H9 (cell line): ENCODE measurements at regions not wholly inside any gene's neighbourhood (a gene's known extent, or its start where the extent isn't known, plus 50 kb on each side); places are given as distances from the start of the nearest gene placed in this dataset.

Source experiments
- DNase-seq: peaks from one replicate; pipeline ENCODE4 v3.0.0-alpha.2; 2017
- H2AFZ ChIP-seq: one replicate; pipeline ENCODE4 v1.6.1; 2013; ENCODE audit warnings: mild to moderate bottlenecking, low read length, control low read depth, moderate library complexity
- H2AK5ac ChIP-seq: 2 replicates; pipeline ENCODE4 v1.6.1; 2013; ENCODE audit warnings: low read length, control low read depth, mixed read lengths; ENCODE audit not compliant: insufficient read length
- H2BK120ac ChIP-seq: one replicate; pipeline ENCODE4 v1.6.1; 2013; ENCODE audit warnings: low read depth, mild to moderate bottlenecking, low read length, control low read depth, inconsistent platforms; ENCODE audit not compliant: poor library complexity, severe bottlenecking
- H2BK12ac ChIP-seq: 2 replicates; pipeline ENCODE4 v1.6.1; 2013; ENCODE audit warnings: low read length, control low read depth, mixed read lengths, low read depth; ENCODE audit not compliant: insufficient read length
- H2BK15ac ChIP-seq: 2 replicates; pipeline ENCODE4 v1.6.1; 2013; ENCODE audit warnings: low read depth, low read length, control low read depth
- H2BK20ac ChIP-seq: one replicate; pipeline ENCODE4 v1.6.1; 2013; ENCODE audit warnings: low read depth, mild to moderate bottlenecking, low read length, control low read depth, inconsistent platforms; ENCODE audit not compliant: poor library complexity, severe bottlenecking
- H2BK5ac ChIP-seq: 2 replicates; pipeline ENCODE4 v1.6.1; 2013; ENCODE audit warnings: low read length, control low read depth, mixed read lengths; ENCODE audit not compliant: insufficient read length
- H3K14ac ChIP-seq: 2 replicates; pipeline ENCODE4 v1.6.1; 2013; ENCODE audit warnings: low read length, control low read depth; ENCODE audit not compliant: insufficient read depth
- H3K18ac ChIP-seq: 2 replicates; pipeline ENCODE4 v1.6.1; 2013; ENCODE audit warnings: low read depth, mild to moderate bottlenecking, mixed read lengths, low read length, control low read depth; ENCODE audit not compliant: insufficient read length
- H3K23ac ChIP-seq: 2 replicates; pipeline ENCODE4 v1.6.1; 2013; ENCODE audit warnings: low read length, control low read depth, mixed read lengths, low read depth; ENCODE audit not compliant: insufficient read length
- H3K23me2 ChIP-seq: 2 replicates; pipeline ENCODE4 v1.6.1; 2013; ENCODE audit warnings: low read depth, mild to moderate bottlenecking, mixed read lengths, low read length, control low read depth; ENCODE audit not compliant: insufficient read length, poor library complexity, severe bottlenecking
- H3K27ac ChIP-seq: 2 replicates; pipeline ENCODE4 v1.5.1; 2013; ENCODE audit warnings: low read length, control low read depth, mixed read lengths, low read depth; ENCODE audit not compliant: insufficient read length
- H3K27me3 ChIP-seq: 2 replicates; pipeline ENCODE4 v1.6.1; 2013; ENCODE audit warnings: low read length, control low read depth, inconsistent platforms; ENCODE audit not compliant: insufficient read depth
- H3K4ac ChIP-seq: 2 replicates; pipeline ENCODE4 v1.6.1; 2013; ENCODE audit warnings: low read depth, mild to moderate bottlenecking, control low read depth, inconsistent platforms, low read length, moderate library complexity
- H3K4me1 ChIP-seq: 2 replicates; pipeline ENCODE4 v1.6.1; 2013; ENCODE audit warnings: low read length, control low read depth, inconsistent platforms; ENCODE audit not compliant: insufficient read depth
- H3K4me2 ChIP-seq: 2 replicates; pipeline ENCODE4 v1.6.1; 2013; ENCODE audit warnings: low read length, control low read depth, mixed read lengths; ENCODE audit not compliant: insufficient read length, insufficient read depth
- H3K56ac ChIP-seq: 2 replicates; pipeline ENCODE4 v1.6.1; 2013; ENCODE audit warnings: low read depth, mild to moderate bottlenecking, mixed read lengths, low read length, control low read depth; ENCODE audit not compliant: insufficient read length
- H3K79me1 ChIP-seq: 2 replicates; pipeline ENCODE4 v1.6.1; 2013; ENCODE audit warnings: low read depth, mild to moderate bottlenecking, moderate library complexity, low read length, control low read depth, inconsistent platforms; ENCODE audit not compliant: insufficient read depth, poor library complexity, severe bottlenecking
- H3K79me2 ChIP-seq: 2 replicates; pipeline ENCODE4 v1.6.1; 2013; ENCODE audit warnings: low read length, control low read depth, inconsistent platforms; ENCODE audit not compliant: insufficient read depth
- H3K9ac ChIP-seq: 2 replicates; pipeline ENCODE4 v1.6.1; 2013; ENCODE audit warnings: low read length, control low read depth, mixed read lengths; ENCODE audit not compliant: insufficient read length; ENCODE audit errors: extremely low read depth
- H3K9me3 ChIP-seq: one replicate; pipeline ENCODE4 v1.6.1; 2013; ENCODE audit warnings: low read depth, low read length, inconsistent platforms; ENCODE audit not compliant: control insufficient read depth
- H3T11ph ChIP-seq: one replicate; pipeline ENCODE4 v1.6.1; 2013; ENCODE audit warnings: mild to moderate bottlenecking, low read length, control low read depth, inconsistent platforms
- H4K20me1 ChIP-seq: one replicate; pipeline ENCODE4 v1.6.1; 2013; ENCODE audit not compliant: control insufficient read depth, insufficient read length, insufficient read depth
- H4K5ac ChIP-seq: 2 replicates; pipeline ENCODE4 v1.6.1; 2013; ENCODE audit warnings: low read depth, mild to moderate bottlenecking, mixed read lengths, low read length, control low read depth; ENCODE audit not compliant: insufficient read length
- H4K8ac ChIP-seq: replicated peaks from 2 replicates; pipeline ENCODE4 v1.6.1; 2013; ENCODE audit warnings: low read length, control low read depth, mixed read lengths, low read depth; ENCODE audit not compliant: insufficient read length
- H4K91ac ChIP-seq: 2 replicates; pipeline ENCODE4 v1.6.1; 2013; ENCODE audit warnings: low read depth, mild to moderate bottlenecking, moderate library complexity, mixed read lengths, low read length, control low read depth; ENCODE audit not compliant: insufficient read length
- H3K27ac Mint-ChIP-seq, 3 experiments: 2 replicates in 2 of 3; 3 replicates in 1 of 3; pipeline ENCODE4 v1.8.0; 2020 to 2021; ENCODE audit warnings: mixed read lengths in 3 of 3, mild to moderate bottlenecking in 1 of 3, moderate library complexity in 1 of 3
- H3K27me3 Mint-ChIP-seq: 2 replicates; pipeline ENCODE4 v1.8.0; 2021; ENCODE audit warnings: low read depth, mild to moderate bottlenecking, moderate library complexity, mixed read lengths
- H3K36me3 Mint-ChIP-seq, 3 experiments: 2 replicates in 2 of 3; 3 replicates in 1 of 3; pipeline ENCODE4 v1.8.0; 2020 to 2021; ENCODE audit warnings: low read depth in 3 of 3, mixed read lengths in 3 of 3; ENCODE audit not compliant: insufficient read depth in 1 of 3
- H3K4me1 Mint-ChIP-seq, 2 experiments: 2 replicates each; pipeline ENCODE4 v1.8.0; 2020; ENCODE audit warnings: mixed read lengths in 2 of 2
- H3K4me3 Mint-ChIP-seq, 2 experiments: 2 replicates in 1 of 2; 3 replicates in 1 of 2; pipeline ENCODE4 v1.8.0; 2020 to 2021; ENCODE audit warnings: mild to moderate bottlenecking in 2 of 2, mixed read lengths in 2 of 2, moderate library complexity in 1 of 2
- H3K9me3 Mint-ChIP-seq, 2 experiments: 2 replicates in 1 of 2; 3 replicates in 1 of 2; pipeline ENCODE4 v1.8.0; 2020; ENCODE audit warnings: mild to moderate bottlenecking in 2 of 2, mixed read lengths in 2 of 2, moderate library complexity in 1 of 2
- TF ChIP-seq, protein P1 (sequence below): fragments of 200-600 bp; sonication (generic); conservative IDR thresholded peaks from 3 replicates; pipeline ENCODE4 v1.8.0; 2021; ENCODE audit warnings: antibody characterized with exemption, mild to moderate bottlenecking

DNA sequence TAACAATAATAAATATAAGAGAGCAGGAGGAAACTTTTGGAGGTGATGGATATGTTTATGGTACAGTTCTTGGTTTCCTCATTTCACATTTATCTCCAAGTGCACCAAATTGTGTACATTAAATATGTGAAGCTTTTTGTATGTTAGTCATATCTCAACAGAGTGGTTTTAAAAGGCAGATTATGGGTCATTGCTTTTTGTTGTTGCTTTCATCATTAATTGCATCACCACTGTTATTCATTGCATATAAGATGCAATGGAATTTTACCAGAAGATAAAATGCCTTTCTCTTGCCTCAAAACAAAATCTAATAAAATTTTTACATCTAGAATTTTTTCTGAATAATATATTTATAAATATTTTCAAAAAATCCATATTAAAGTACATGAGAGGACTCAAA, 1198.9 kb upstream of the GBE1 start:
- no peaks in the 10 kb centered on the region for H4K20me1 ChIP-seq

More for the DNA sequence above, 1198.9 kb upstream of the GBE1 start:
- Histone ChIP-seq H2BK15ac (no peak overlapping the region), H2BK20ac (no peak overlapping the region), H3K27me3 (no peaks in the 10 kb centered on the region), H3K9ac (no peak overlapping the region), H2AFZ (no peak overlapping the region), H3K79me1 (no peaks in the 10 kb centered on the region), H4K8ac (no peak overlapping the region), H4K5ac (no peak overlapping the region), H3K4me2 (no peak overlapping the region), H3K27ac (no peak overlapping the region), H2BK120ac (no peak overlapping the region), H2AK5ac (no peak overlapping the region), H4K91ac (no peak overlapping the region), H3K23ac (no peak overlapping the region), H2BK12ac (no peak overlapping the region), H3K56ac (no peak overlapping the region), H3K9me3 (no peaks in the 10 kb centered on the region), H3K23me2 (no peaks in the 10 kb centered on the region), H3K14ac (no peak overlapping the region), H2BK5ac (no peak overlapping the region), H3T11ph (no peak overlapping the region), H3K4me1 (no peaks in the 10 kb centered on the region), H3K4ac (no peak overlapping the region), H3K79me2 (no peaks in the 10 kb centered on the region), H3K18ac (no peak overlapping the region)
- Mint-ChIP-seq H3K9me3 (peaks cover 0 to 2% of the 10 kb centered on the region in 2 experiments; a peak in 2 of 5 replicates), H3K4me3 (no peak overlapping the region), H3K36me3 (peaks cover 0 to 2% (median under 1%) of the 10 kb centered on the region in 3 experiments; a peak in 3 of 7 replicates), H3K4me1 (peaks cover 2 to 15% of the 10 kb centered on the region in 2 experiments; a peak in 2 of 4 replicates), H3K27ac (no peak overlapping the region), H3K27me3 (no peaks in the 10 kb centered on the region)
- DNase-seq, result no peak
- TF ChIP-seq, protein P1, sequence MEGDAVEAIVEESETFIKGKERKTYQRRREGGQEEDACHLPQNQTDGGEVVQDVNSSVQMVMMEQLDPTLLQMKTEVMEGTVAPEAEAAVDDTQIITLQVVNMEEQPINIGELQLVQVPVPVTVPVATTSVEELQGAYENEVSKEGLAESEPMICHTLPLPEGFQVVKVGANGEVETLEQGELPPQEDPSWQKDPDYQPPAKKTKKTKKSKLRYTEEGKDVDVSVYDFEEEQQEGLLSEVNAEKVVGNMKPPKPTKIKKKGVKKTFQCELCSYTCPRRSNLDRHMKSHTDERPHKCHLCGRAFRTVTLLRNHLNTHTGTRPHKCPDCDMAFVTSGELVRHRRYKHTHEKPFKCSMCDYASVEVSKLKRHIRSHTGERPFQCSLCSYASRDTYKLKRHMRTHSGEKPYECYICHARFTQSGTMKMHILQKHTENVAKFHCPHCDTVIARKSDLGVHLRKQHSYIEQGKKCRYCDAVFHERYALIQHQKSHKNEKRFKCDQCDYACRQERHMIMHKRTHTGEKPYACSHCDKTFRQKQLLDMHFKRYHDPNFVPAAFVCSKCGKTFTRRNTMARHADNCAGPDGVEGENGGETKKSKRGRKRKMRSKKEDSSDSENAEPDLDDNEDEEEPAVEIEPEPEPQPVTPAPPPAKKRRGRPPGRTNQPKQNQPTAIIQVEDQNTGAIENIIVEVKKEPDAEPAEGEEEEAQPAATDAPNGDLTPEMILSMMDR, result no peak
